DOHH2 (cell line): ENCODE measurements at regions not wholly inside any gene's neighbourhood (a gene's known extent, or its start where the extent isn't known, plus 50 kb on each side); places are given as distances from the start of the nearest gene placed in this dataset.

Experiments
- H3F3A ChIP-seq: fragments of 200-600 bp; sonication (generic), shearing (Covaris generic); 2 replicates; pipeline ENCODE4 v1.6.0; 2016; ENCODE audit warnings: antibody characterized with exemption, mild to moderate bottlenecking; ENCODE audit not compliant: control insufficient read depth, insufficient read depth
- H3K27ac ChIP-seq: fragments of 200-600 bp; sonication (generic); 2 replicates; pipeline ENCODE4 v1.5.1; 2014; ENCODE audit warnings: low read depth, mild to moderate bottlenecking, low read length, moderate library complexity
- H3K27me3 ChIP-seq: fragments of 200-600 bp; sonication (generic); 2 replicates; pipeline ENCODE4 v1.6.1; 2014; ENCODE audit warnings: mild to moderate bottlenecking, low read length, mixed read lengths; ENCODE audit not compliant: control insufficient read depth
- H3K36me3 ChIP-seq: fragments of 200-600 bp; sonication (generic); 2 replicates; pipeline ENCODE4 v1.6.1; 2014; ENCODE audit warnings: mild to moderate bottlenecking, low read length, moderate library complexity, mixed read lengths; ENCODE audit not compliant: control insufficient read depth
- H3K4me1 ChIP-seq: fragments of 200-600 bp; sonication (generic); 2 replicates; pipeline ENCODE4 v1.6.1; 2014; ENCODE audit warnings: mild to moderate bottlenecking, low read length, mixed read lengths; ENCODE audit not compliant: control insufficient read depth
- H3K4me2 ChIP-seq: fragments of 200-600 bp; sonication (generic); 2 replicates; pipeline ENCODE4 v1.6.0; 2014; ENCODE audit warnings: mild to moderate bottlenecking, low read length, moderate library complexity
- H3K4me3 ChIP-seq: fragments of 200-600 bp; sonication (generic); 2 replicates; pipeline ENCODE4 v1.5.1; 2014; ENCODE audit warnings: mild to moderate bottlenecking, low read length, mixed read lengths
- H3K79me2 ChIP-seq: fragments of 200-600 bp; sonication (generic); 2 replicates; pipeline ENCODE4 v1.6.1; 2014; ENCODE audit warnings: mild to moderate bottlenecking, low read length, mixed read lengths; ENCODE audit not compliant: control insufficient read depth
- H3K9me2 ChIP-seq: fragments of 200-600 bp; sonication (generic); replicated peaks from 2 replicates; pipeline ENCODE4 v1.6.1; 2014; ENCODE audit warnings: mild to moderate bottlenecking, low read length, mixed read lengths; ENCODE audit not compliant: control insufficient read depth
- H3K9me3 ChIP-seq: fragments of 200-600 bp; sonication (generic); 2 replicates; pipeline ENCODE4 v1.6.1; 2014; ENCODE audit warnings: antibody characterized with exemption, low read length, mixed read lengths; ENCODE audit not compliant: control insufficient read depth, insufficient read depth
- H4K20me1 ChIP-seq: fragments of 200-600 bp; sonication (generic); 2 replicates; pipeline ENCODE4 v1.6.0; 2014; ENCODE audit warnings: low read depth, mild to moderate bottlenecking, antibody characterized with exemption, low read length, moderate library complexity; ENCODE audit not compliant: control insufficient read depth, insufficient read depth
- CTCF ChIP-seq: fragments of 200-600 bp; sonication (generic); IDR thresholded peaks from one replicate; pipeline ENCODE4 v1.5.1; 2014; ENCODE audit warnings: antibody characterized with exemption, mild to moderate bottlenecking, low read depth, low read length; ENCODE audit not compliant: poor library complexity, severe bottlenecking
- EZH2phosphoT487 ChIP-seq: fragments of 200-600 bp; sonication (generic); IDR thresholded peaks from 2 replicates; pipeline ENCODE4 v1.6.1; 2017; ENCODE audit warnings: borderline replicate concordance, mild to moderate bottlenecking, antibody characterized with exemption, low read length, moderate library complexity, mixed read lengths

GRCh38 chr7:136138991-136139390 lies 161.8 kb upstream of the MTPN start:
- no peak overlapping the region for H3K4me3 ChIP-seq
- no peak overlapping the region for H3K4me2 ChIP-seq
- no peaks in the 10 kb centered on the region for H3K79me2 ChIP-seq
- H3K27ac ChIP-seq: no peak overlapping the region
- no peaks in the 10 kb centered on the region for H3K36me3 ChIP-seq
- no peaks in the 10 kb centered on the region for H4K20me1 ChIP-seq
- H3K9me3 ChIP-seq: no peaks in the 10 kb centered on the region
- no peaks in the 10 kb centered on the region for H3F3A ChIP-seq
- H3K27me3 ChIP-seq: 0 out of 2 replicates have a peak, but pooled peaks cover 2% of the 10 kb centered on the region
- no peaks in the 10 kb centered on the region for H3K4me1 ChIP-seq
- TF ChIP-seq EZH2phosphoT487 (no peak), CTCF (no peak)
- no peaks in the 10 kb centered on the region for H3K9me2 ChIP-seq

- Histone ChIP-seq H3K4me2 (no peak overlapping the region), H3K36me3 (no peaks in the 10 kb centered on the region), H3K27me3 (0 out of 2 replicates have a peak, but pooled peaks cover 2% of the 10 kb centered on the region), H3K9me2 (no peaks in the 10 kb centered on the region), H3F3A (no peaks in the 10 kb centered on the region), H3K79me2 (no peaks in the 10 kb centered on the region), H3K4me3 (no peak overlapping the region), H3K9me3 (no peaks in the 10 kb centered on the region), H4K20me1 (no peaks in the 10 kb centered on the region), H3K27ac (no peak overlapping the region), H3K4me1 (no peaks in the 10 kb centered on the region)
- TF ChIP-seq CTCF (no peak), EZH2phosphoT487 (no peak)
Observed at GRCh38 chr7:136136906-136137454, 159.8 kb upstream of the MTPN start.

GRCh38 chr7:136134503-136134902 lies 157.3 kb upstream of the MTPN start:
- Histone ChIP-seq H3K36me3 (no peaks in the 10 kb centered on the region), H3K4me3 (no peak overlapping the region), H3K4me1 (no peaks in the 10 kb centered on the region), H3K27me3 (0 out of 2 replicates have a peak, but pooled peaks cover under 1% of the 10 kb centered on the region), H3K27ac (no peak overlapping the region), H4K20me1 (no peaks in the 10 kb centered on the region), H3K9me3 (no peaks in the 10 kb centered on the region), H3F3A (no peaks in the 10 kb centered on the region), H3K79me2 (no peaks in the 10 kb centered on the region), H3K9me2 (no peaks in the 10 kb centered on the region), H3K4me2 (no peak overlapping the region)
- TF ChIP-seq EZH2phosphoT487 (no peak), CTCF (no peak)
